GM12892 (cell line): ENCODE measurements at regions not wholly inside any gene's neighbourhood (a gene's known extent, or its start where the extent isn't known, plus 50 kb on each side); places are given as distances from the start of the nearest gene placed in this dataset.

Experiments used
- POLR2A ChIP-seq: IDR thresholded peaks from 2 replicates; pipeline ENCODE4 v1.6.1; 2011; ENCODE audit warnings: low read depth, low read length, control low read depth
- POLR2AphosphoS5 ChIP-seq: IDR thresholded peaks from 2 replicates; pipeline ENCODE4 v1.6.1; 2011; ENCODE audit warnings: low read depth, low read length, control low read depth
- TAF1 ChIP-seq: IDR thresholded peaks from 2 replicates; pipeline ENCODE4 v1.6.1; 2011; ENCODE audit warnings: low read depth, mild to moderate bottlenecking, control low read depth, low read length, borderline replicate concordance

- TF ChIP-seq POLR2A, result no peak
- TF ChIP-seq POLR2AphosphoS5, result no peak
- TF ChIP-seq TAF1, result no peak
Observed at GRCh38 chr15:96958721-96959120, 628.2 kb downstream of the NR2F2 start.
